ENCODE measurements at regions not wholly inside any gene's neighbourhood (a gene's known extent, or its start where the extent isn't known, plus 50 kb on each side); places are given as distances from the start of the nearest gene placed in this dataset.
"Not testable (repeated sequence)": the region's sequence is repeated elsewhere in the genome, so short reads cannot be mapped to it uniquely, and the experiment has no call there.

- H3K4me1 ChIP-seq: no peaks in the 10 kb centered on the region
- H3K27ac ChIP-seq (replicated peaks in 1 of 4): no peak overlapping the region
- TF ChIP-seq POLR2AphosphoS5 (IDR thresholded peaks at IDR 0.05) (no peak), EP300 (IDR thresholded peaks at IDR 0.05) (no peak), POLR2A (IDR thresholded peaks at IDR 0.05; ENCODE audit: low read depth) (no peak), CTCF (IDR thresholded peaks at IDR 0.05) (no peak)
- no peaks in the 10 kb centered on the region for H3K9me3 ChIP-seq
- H3K36me3 ChIP-seq: no peaks in the 10 kb centered on the region
- intact Hi-C loops (cut with DNase I): no loop called here
- H3K4me3 ChIP-seq: no peak overlapping the region
- 81% methylated on average over 1 of the region's 1 CpG for whole genome bisulfite sequencing
- no peak for DNase-seq (ENCODE audit: extremely low spot score)
- H3K27me3 ChIP-seq: no peaks in the 10 kb centered on the region
Measured at GRCh38 chr15:36186376-36186775, 393.1 kb upstream of the CDIN1 start.

- TF ChIP-seq POLR2A (IDR thresholded peaks at IDR 0.05; ENCODE audit: low read depth) (no peak), POLR2AphosphoS5 (IDR thresholded peaks at IDR 0.05) (no peak), CTCF (IDR thresholded peaks at IDR 0.05) (no peak), EP300 (IDR thresholded peaks at IDR 0.05) (no peak)
- Histone ChIP-seq H3K27ac (replicated peaks in 1 of 4) (no peak overlapping the region), H3K4me3 (no peak overlapping the region), H3K4me1 (no peaks in the 10 kb centered on the region), H3K27me3 (no peaks in the 10 kb centered on the region), H3K36me3 (no peaks in the 10 kb centered on the region), H3K9me3 (no peaks in the 10 kb centered on the region)
- DNase-seq (ENCODE audit: extremely low spot score): no peak
- intact Hi-C loops (cut with DNase I): no loop called here
Measured at GRCh38 chr15:36191459-36191858, 388.0 kb upstream of the CDIN1 start.

- H3K4me1 ChIP-seq; H3K4me3 ChIP-seq; DNase-seq (ENCODE audit: extremely low spot score); H3K9me3 ChIP-seq; H3K27me3 ChIP-seq; intact Hi-C loops (cut with DNase I); H3K36me3 ChIP-seq; H3K27ac ChIP-seq (replicated peaks in 1 of 4): not testable (repeated sequence)
- 99% methylated on average over 17 of the region's 30 CpGs for WGBS
Measured at GRCh38 chr15:36195361-36196007, 383.9 kb upstream of the CDIN1 start.

- Histone ChIP-seq H3K27ac (replicated peaks in 1 of 4) (no peak overlapping the region), H3K4me1 (no peaks in the 10 kb centered on the region), H3K4me3 (no peak overlapping the region), H3K36me3 (no peaks in the 10 kb centered on the region), H3K9me3 (no peaks in the 10 kb centered on the region), H3K27me3 (no peaks in the 10 kb centered on the region)
- WGBS: 64% methylated on average over 3 of the region's 3 CpGs
- intact Hi-C loops (cut with DNase I): no loop called here
- no peak for DNase-seq (ENCODE audit: extremely low spot score)
- no peak for TF ChIP-seq EP300 (IDR thresholded peaks at IDR 0.05)
- TF ChIP-seq POLR2AphosphoS5 (IDR thresholded peaks at IDR 0.05): no peak
- TF ChIP-seq POLR2A (IDR thresholded peaks at IDR 0.05; ENCODE audit: low read depth): no peak
- no peak for TF ChIP-seq CTCF (IDR thresholded peaks at IDR 0.05)
Measured at GRCh38 chr15:36208868-36209582, 370.4 kb upstream of the CDIN1 start.

GRCh38 chr15:36210426-36210825 is 369.0 kb upstream of the CDIN1 start:
- DNase-seq (ENCODE audit: extremely low spot score): no peak
- Histone ChIP-seq H3K9me3 (no peaks in the 10 kb centered on the region), H3K4me3 (no peak overlapping the region), H3K36me3 (no peaks in the 10 kb centered on the region), H3K27ac (replicated peaks in 1 of 4) (no peak overlapping the region), H3K4me1 (no peaks in the 10 kb centered on the region), H3K27me3 (no peaks in the 10 kb centered on the region)
- intact Hi-C loops (cut with DNase I): no loop called here
- WGBS: 88% methylated on average over 2 of the region's 2 CpGs
- TF ChIP-seq CTCF (IDR thresholded peaks at IDR 0.05): no peak
- no peak for TF ChIP-seq EP300 (IDR thresholded peaks at IDR 0.05)
- TF ChIP-seq POLR2AphosphoS5 (IDR thresholded peaks at IDR 0.05): no peak
- TF ChIP-seq POLR2A (IDR thresholded peaks at IDR 0.05; ENCODE audit: low read depth): no peak

Data from esophagus muscularis mucosa (tissue), 4 donors.